Spleen (tissue), 7 donors: ENCODE measurements at regions not wholly inside any gene's neighbourhood (a gene's known extent, or its start where the extent isn't known, plus 50 kb on each side); places are given as distances from the start of the nearest gene placed in this dataset.

Experiments
- CTCF ChIP-seq, 11 experiments: fragments of 200-600 bp in 7 of 11; fragments of 450-650 bp in 4 of 11; sonication (generic) in 4 of 11; IDR thresholded peaks in 8 of 11; conservative IDR thresholded peaks in 3 of 11; 1 replicate in 7 of 11; 2 replicates in 4 of 11; pipeline versions ENCODE4 v1.4.0 to v1.8.0; 2016 to 2021; ENCODE audit warnings: antibody characterized with exemption in 11 of 11, inconsistent platforms in 4 of 11, mild to moderate bottlenecking in 1 of 11
- POLR2A ChIP-seq, 3 donors: fragments of 450-650 bp; IDR thresholded peaks; one replicate each; pipeline ENCODE4 v1.5.1; 2017; ENCODE audit warnings: antibody characterized with exemption in 3 of 3, mild to moderate bottlenecking in 1 of 3
- POLR2AphosphoS5 ChIP-seq, 3 donors: sonication (generic); formaldehyde crosslinking; IDR thresholded peaks; one replicate each; pipeline ENCODE4 v1.5.1; 2017; ENCODE audit warnings: antibody characterized with exemption in 3 of 3
- donor health status: DM: no; HTN: no; CAD: no; lungs with moderate emphysema.
- donor health status: DM: no; HTN: no; CAD: no.
- donor health status: DM: no; HTN: no; CAD: no.

- TF ChIP-seq CTCF (IDR thresholded peaks at IDR 0.05 in 8 of 11, conservative IDR thresholded peaks at IDR 0.05 in 3 of 11), result no peak
- no peak for TF ChIP-seq POLR2A (IDR thresholded peaks at IDR 0.05)
- no peak for TF ChIP-seq POLR2AphosphoS5 (IDR thresholded peaks at IDR 0.05)
Observed at GRCh38 chr5:19297934-19298333, 690.1 kb downstream of the CDH18 start.
